OCI-M2 (cell line): ENCODE measurements at regions not wholly inside any gene's neighbourhood (a gene's known extent, or its start where the extent isn't known, plus 50 kb on each side); places are given as distances from the start of the nearest gene placed in this dataset.
"Not testable (repeated sequence)": the region's sequence is repeated elsewhere in the genome, so short reads cannot be mapped to it uniquely, and the experiment has no call there.

Source experiments
- DNase-seq: peaks from one replicate; lab custom pipeline; 2025; ENCODE audit not compliant: unreplicated experiment; lab: John Stamatoyannopoulos, UW

GRCh38 chr14:89469210-89470198 is 52.5 kb upstream of the FOXN3 start:
- DNase-seq, result peak; percentile 82

- no peak for DNase-seq
Measured at GRCh38 chr14:89468566-89468965, 51.5 kb upstream of the FOXN3 start.

- DNase-seq, result not testable (repeated sequence)
Measured at GRCh38 chr14:89468030-89468429, 51.0 kb upstream of the FOXN3 start.

- no peak for DNase-seq
Measured at GRCh38 chr14:89466944-89467343, 49.9 kb upstream of the FOXN3 start.
